CD14-positive monocyte (primary cell): ENCODE measurements at regions not wholly inside any gene's neighbourhood (a gene's known extent, or its start where the extent isn't known, plus 50 kb on each side); places are given as distances from the start of the nearest gene placed in this dataset.

ENCODE experiments used
- DNase-seq, 3 donors: peaks; one replicate each; pipeline ENCODE4 v3.0.0-alpha.2; 2011 to 2022
- H2AFZ ChIP-seq: 2 replicates; pipeline ENCODE4 v1.6.0; 2012; ENCODE audit warnings: mild to moderate bottlenecking, low read depth, low read length, inconsistent platforms; ENCODE audit not compliant: insufficient read depth, poor library complexity, severe bottlenecking
- H3K27ac ChIP-seq, 2 donors: 1 replicate in 1 of 2; 2 replicates in 1 of 2; pipeline ENCODE4 v1.5.1; 2012 to 2013; ENCODE audit warnings: low read length in 2 of 2, control low read depth in 1 of 2, inconsistent platforms in 1 of 2, low read depth in 1 of 2, mild to moderate bottlenecking in 1 of 2
- H3K27me3 ChIP-seq, 2 donors: one replicate each; pipeline versions ENCODE4 v1.6.0 to v1.6.1; 2011 to 2013; ENCODE audit warnings: low read length in 2 of 2; ENCODE audit not compliant: control insufficient read depth in 2 of 2, insufficient read depth in 2 of 2
- H3K36me3 ChIP-seq, 2 donors: replicated peaks in 1 of 2; 1 replicate in 1 of 2; 2 replicates in 1 of 2; pipeline versions ENCODE4 v1.5.1 to v1.6.1; 2012 to 2013; ENCODE audit warnings: low read length in 2 of 2, control low read depth in 1 of 2, inconsistent platforms in 1 of 2, mild to moderate bottlenecking in 1 of 2; ENCODE audit not compliant: insufficient read depth in 2 of 2, control insufficient read depth in 1 of 2
- H3K4me1 ChIP-seq, 2 donors: 1 replicate in 1 of 2; 2 replicates in 1 of 2; pipeline versions ENCODE4 v1.5.1 to v1.6.1; 2012 to 2013; ENCODE audit warnings: low read length in 2 of 2, control low read depth in 1 of 2, inconsistent platforms in 1 of 2, mild to moderate bottlenecking in 1 of 2, moderate library complexity in 1 of 2; ENCODE audit not compliant: insufficient read depth in 2 of 2, control insufficient read depth in 1 of 2
- H3K4me2 ChIP-seq: replicated peaks from 2 replicates; pipeline ENCODE3; 2012; ENCODE audit warnings: low read length, moderate library complexity, mild to moderate bottlenecking; ENCODE audit not compliant: poor library complexity, severe bottlenecking; ENCODE audit errors: extremely low read depth
- H3K4me3 ChIP-seq, 3 experiments: fragments of 200-600 bp in 1 of 3; sonication (generic) in 1 of 3; replicated peaks in 1 of 3; 1 replicate in 2 of 3; 2 replicates in 1 of 3; pipeline ENCODE4 v1.5.1; 2011 to 2013; ENCODE audit warnings: low read length in 3 of 3, mild to moderate bottlenecking in 3 of 3, control low read depth in 2 of 3, low read depth in 2 of 3, inconsistent platforms in 1 of 3, moderate library complexity in 1 of 3
- H3K79me2 ChIP-seq: 2 replicates; pipeline ENCODE4 v1.6.0; 2012; ENCODE audit warnings: mild to moderate bottlenecking, control low read depth, inconsistent platforms, low read length, moderate library complexity; ENCODE audit not compliant: insufficient read depth
- H3K9ac ChIP-seq: 2 replicates; pipeline ENCODE4 v1.6.0; 2017; ENCODE audit warnings: low read length, mild to moderate bottlenecking; ENCODE audit not compliant: insufficient read depth, poor library complexity, severe bottlenecking
- H3K9me3 ChIP-seq, 2 donors: replicated peaks in 1 of 2; 1 replicate in 1 of 2; 2 replicates in 1 of 2; pipeline versions ENCODE4 v1.5.1 to v1.6.1; 2012 to 2013; ENCODE audit warnings: low read length in 2 of 2, control low read depth in 1 of 2; ENCODE audit not compliant: control insufficient read depth in 1 of 2, insufficient read depth in 1 of 2
- H4K20me1 ChIP-seq: 2 replicates; pipeline ENCODE4 v1.6.0; 2012; ENCODE audit warnings: mild to moderate bottlenecking, low read length, control low read depth, moderate library complexity; ENCODE audit not compliant: insufficient read depth
- H3K27ac Mint-ChIP-seq, 7 donors: one replicate each; pipeline ENCODE4 v1.8.0; 2020; ENCODE audit warnings: mild to moderate bottlenecking in 7 of 7, mixed read lengths in 7 of 7, moderate library complexity in 6 of 7, inconsistent platforms in 2 of 7
- H3K27me3 Mint-ChIP-seq, 3 donors: one replicate each; pipeline ENCODE4 v1.8.0; 2021 to 2022; ENCODE audit warnings: low read depth in 3 of 3, mild to moderate bottlenecking in 3 of 3, mixed read lengths in 3 of 3, moderate library complexity in 3 of 3, inconsistent platforms in 1 of 3
- H3K36me3 Mint-ChIP-seq, 2 donors: one replicate each; pipeline ENCODE4 v1.8.0; 2020; ENCODE audit warnings: mixed read lengths in 2 of 2, inconsistent platforms in 1 of 2, mild to moderate bottlenecking in 1 of 2
- H3K4me1 Mint-ChIP-seq: one replicate; pipeline ENCODE4 v1.8.0; 2020; ENCODE audit warnings: mild to moderate bottlenecking, mixed read lengths
- H3K4me3 Mint-ChIP-seq, 2 donors: one replicate each; pipeline ENCODE4 v1.8.0; 2020; ENCODE audit warnings: mild to moderate bottlenecking in 2 of 2, mixed read lengths in 2 of 2, moderate library complexity in 1 of 2
- H3K9me3 Mint-ChIP-seq, 7 donors: one replicate each; pipeline ENCODE4 v1.8.0; 2020 to 2022; ENCODE audit warnings: mixed read lengths in 7 of 7, mild to moderate bottlenecking in 6 of 7, moderate library complexity in 6 of 7, inconsistent platforms in 2 of 7
- WGBS: methylation state at CpG from one replicate; pipeline ENCODE4 v1.1.5; 2013; ENCODE audit warnings: missing lambda C conversion rate; ENCODE audit not compliant: insufficient coverage; 5-methylcytosine and 5-hydroxymethylcytosine counted together
- intact Hi-C, 2 donors: fragments of 100-400 bp; cut with micrococcal nuclease; formaldehyde crosslinking; loops; one replicate each; pipeline versions ENCODE4 v1.15.0 to v1.15.1; 2023
- TF ChIP-seq, protein P1 (sequence below): fragments of 200-600 bp; IDR thresholded peaks from one replicate; pipeline ENCODE4 v1.8.0; 2022; ENCODE audit warnings: antibody characterized with exemption, mild to moderate bottlenecking

DNA sequence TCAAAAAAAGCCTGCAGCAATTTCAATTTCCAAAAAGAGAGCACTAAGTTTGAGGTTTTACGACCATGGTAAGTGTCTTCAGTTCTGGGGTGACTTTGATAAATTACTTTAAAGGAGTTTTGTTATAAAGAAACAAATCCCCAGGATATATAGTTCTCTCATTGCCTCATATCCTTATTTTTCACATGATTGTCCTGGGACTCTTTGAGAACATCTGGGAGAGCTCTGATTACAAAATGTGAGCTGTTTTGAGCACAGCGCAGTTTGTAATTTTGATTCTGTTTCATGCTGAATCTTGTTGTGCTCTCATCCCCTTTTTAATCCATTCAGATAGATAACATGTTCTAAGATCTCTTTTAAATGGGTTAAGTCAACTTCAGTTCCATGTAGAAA, 67.7 kb upstream of the DCN start:
- no peak overlapping the region for H3K9ac ChIP-seq
- no peak overlapping the region for H3K4me3 Mint-ChIP-seq
- peaks cover 0 to 1% (median 1%) of the 10 kb centered on the region in 3 donors for H3K27me3 Mint-ChIP-seq
- H3K79me2 ChIP-seq = no peaks in the 10 kb centered on the region
- no peak for DNase-seq
- no peaks in the 10 kb centered on the region for H3K36me3 ChIP-seq
- no peak overlapping the region for H3K4me2 ChIP-seq
- H3K9me3 Mint-ChIP-seq = no peaks in the 10 kb centered on the region
- no peaks in the 10 kb centered on the region for H4K20me1 ChIP-seq
- no peaks in the 10 kb centered on the region for H3K27me3 ChIP-seq
- no peak overlapping the region for H3K27ac Mint-ChIP-seq
- no CpG with 5 or more reads among the region's 2 CpGs for WGBS
- no peak overlapping the region for H3K4me3 ChIP-seq
- H3K4me1 ChIP-seq = no peaks in the 10 kb centered on the region
- no peak overlapping the region for H2AFZ ChIP-seq
- H3K4me1 Mint-ChIP-seq = no peaks in the 10 kb centered on the region
- H3K9me3 ChIP-seq = no peaks in the 10 kb centered on the region
- intact Hi-C loops = no loop called here
- TF ChIP-seq, protein P1, sequence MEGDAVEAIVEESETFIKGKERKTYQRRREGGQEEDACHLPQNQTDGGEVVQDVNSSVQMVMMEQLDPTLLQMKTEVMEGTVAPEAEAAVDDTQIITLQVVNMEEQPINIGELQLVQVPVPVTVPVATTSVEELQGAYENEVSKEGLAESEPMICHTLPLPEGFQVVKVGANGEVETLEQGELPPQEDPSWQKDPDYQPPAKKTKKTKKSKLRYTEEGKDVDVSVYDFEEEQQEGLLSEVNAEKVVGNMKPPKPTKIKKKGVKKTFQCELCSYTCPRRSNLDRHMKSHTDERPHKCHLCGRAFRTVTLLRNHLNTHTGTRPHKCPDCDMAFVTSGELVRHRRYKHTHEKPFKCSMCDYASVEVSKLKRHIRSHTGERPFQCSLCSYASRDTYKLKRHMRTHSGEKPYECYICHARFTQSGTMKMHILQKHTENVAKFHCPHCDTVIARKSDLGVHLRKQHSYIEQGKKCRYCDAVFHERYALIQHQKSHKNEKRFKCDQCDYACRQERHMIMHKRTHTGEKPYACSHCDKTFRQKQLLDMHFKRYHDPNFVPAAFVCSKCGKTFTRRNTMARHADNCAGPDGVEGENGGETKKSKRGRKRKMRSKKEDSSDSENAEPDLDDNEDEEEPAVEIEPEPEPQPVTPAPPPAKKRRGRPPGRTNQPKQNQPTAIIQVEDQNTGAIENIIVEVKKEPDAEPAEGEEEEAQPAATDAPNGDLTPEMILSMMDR = no peak
- H3K27ac ChIP-seq = no peak overlapping the region
- no peaks in the 10 kb centered on the region for H3K36me3 Mint-ChIP-seq

DNA sequence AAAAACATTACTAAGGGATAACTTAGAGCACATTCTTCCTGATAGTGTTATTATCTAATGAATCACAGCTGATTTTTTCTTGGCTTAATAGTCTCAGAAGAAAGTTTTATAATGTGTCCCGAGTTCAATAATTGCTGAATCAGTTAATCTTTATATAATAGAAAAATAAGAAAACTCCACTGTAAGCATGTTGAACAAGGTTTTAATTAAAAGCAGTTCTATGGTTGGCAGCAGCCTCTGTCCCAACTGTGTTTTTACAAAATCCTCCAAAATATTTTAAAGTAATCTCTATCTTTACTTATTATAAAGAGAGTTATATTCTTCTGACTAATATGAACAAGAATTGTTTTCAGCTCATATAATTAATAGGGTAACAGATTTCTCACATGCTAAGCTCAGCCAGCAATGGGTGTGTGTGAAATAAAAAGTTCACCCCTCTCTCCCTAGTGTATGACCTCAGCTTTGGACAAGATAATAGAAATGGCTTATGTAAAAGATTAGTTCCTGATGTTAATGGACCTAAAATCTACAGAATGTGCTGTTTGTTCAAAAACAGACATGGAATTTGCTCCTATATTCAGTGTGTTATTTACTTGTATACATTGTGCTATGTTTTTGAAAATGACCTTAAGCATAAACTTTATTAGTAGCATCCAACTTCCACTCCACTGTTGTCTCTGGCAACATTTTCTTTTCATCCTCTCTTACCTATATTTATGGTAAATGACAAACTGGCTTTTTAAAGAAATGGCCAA, 67.1 kb upstream of the DCN start:
- H3K4me1 ChIP-seq = no peaks in the 10 kb centered on the region
- H3K4me3 ChIP-seq = no peak overlapping the region
- no peak overlapping the region for H2AFZ ChIP-seq
- DNase-seq = no peak
- H3K27me3 ChIP-seq = no peaks in the 10 kb centered on the region
- H3K36me3 ChIP-seq = no peaks in the 10 kb centered on the region
- H3K4me2 ChIP-seq = no peak overlapping the region
- H3K9ac ChIP-seq = no peak overlapping the region
- no peaks in the 10 kb centered on the region for H3K79me2 ChIP-seq
- WGBS = no CpG with 5 or more reads among the region's 1 CpG
- no peak overlapping the region for H3K27ac ChIP-seq
- H3K27me3 Mint-ChIP-seq = peaks cover 0 to 1% (median 1%) of the 10 kb centered on the region in 3 donors
- H4K20me1 ChIP-seq = no peaks in the 10 kb centered on the region
- H3K9me3 ChIP-seq = no peaks in the 10 kb centered on the region
- H3K27ac Mint-ChIP-seq = no peak overlapping the region
- intact Hi-C loops = no loop called here
- H3K9me3 Mint-ChIP-seq = no peaks in the 10 kb centered on the region
- H3K4me3 Mint-ChIP-seq = no peak overlapping the region
- H3K4me1 Mint-ChIP-seq = no peaks in the 10 kb centered on the region
- TF ChIP-seq, protein P1 = no peak
- H3K36me3 Mint-ChIP-seq = no peaks in the 10 kb centered on the region
